Memory B cell (primary cell): ENCODE measurements at regions not wholly inside any gene's neighbourhood (a gene's known extent, or its start where the extent isn't known, plus 50 kb on each side); places are given as distances from the start of the nearest gene placed in this dataset.
A peak's percentile ranks its signal among the peaks of the same experiment; 100 is the strongest.
"Not testable (repeated sequence)": the region's sequence is repeated elsewhere in the genome, so short reads cannot be mapped to it uniquely, and the experiment has no call there.

Source experiments
- ATAC-seq: fragments of 150-1000 bp; cut with Tn5 transposase; 2 replicates; pipeline ENCODE4 v1.10.0; 2021; ENCODE audit warnings: low read depth, mild to moderate bottlenecking, moderate library complexity
- DNase-seq, 2 donors: peaks; one replicate each; pipeline ENCODE4 v3.0.0; 2022; ENCODE audit warnings: low spot score in 2 of 2
- H3K27ac Mint-ChIP-seq: one replicate; pipeline ENCODE4 v1.8.0; 2022; ENCODE audit warnings: mild to moderate bottlenecking, moderate library complexity, mixed read lengths
- H3K27me3 Mint-ChIP-seq: one replicate; pipeline ENCODE4 v1.8.0; 2022; ENCODE audit warnings: mixed read lengths
- H3K36me3 Mint-ChIP-seq: one replicate; pipeline ENCODE4 v1.8.0; 2022; ENCODE audit warnings: mild to moderate bottlenecking, mixed read lengths
- H3K4me1 Mint-ChIP-seq: one replicate; pipeline ENCODE4 v1.8.0; 2022; ENCODE audit warnings: mixed read lengths
- H3K4me3 Mint-ChIP-seq: one replicate; pipeline ENCODE4 v1.8.0; 2022; ENCODE audit warnings: mild to moderate bottlenecking, moderate library complexity, mixed read lengths
- H3K9me3 Mint-ChIP-seq: one replicate; pipeline ENCODE4 v1.8.0; 2022; ENCODE audit warnings: mixed read lengths

- H3K4me3 Mint-ChIP-seq: no peak overlapping the region
- DNase-seq (peak; percentile 1 to 13), ATAC-seq (peak; percentile 90)
- peak overlapping the region; percentile 36 for H3K27ac Mint-ChIP-seq
- H3K4me1 Mint-ChIP-seq: peaks cover 29% of the 10 kb centered on the region
- no peaks in the 10 kb centered on the region for H3K27me3 Mint-ChIP-seq
- H3K36me3 Mint-ChIP-seq: no peaks in the 10 kb centered on the region
- peaks cover 2% of the 10 kb centered on the region for H3K9me3 Mint-ChIP-seq
Observed at GRCh38 chr10:108631332-108631731, 1292.0 kb downstream of the XPNPEP1 start.

DNA sequence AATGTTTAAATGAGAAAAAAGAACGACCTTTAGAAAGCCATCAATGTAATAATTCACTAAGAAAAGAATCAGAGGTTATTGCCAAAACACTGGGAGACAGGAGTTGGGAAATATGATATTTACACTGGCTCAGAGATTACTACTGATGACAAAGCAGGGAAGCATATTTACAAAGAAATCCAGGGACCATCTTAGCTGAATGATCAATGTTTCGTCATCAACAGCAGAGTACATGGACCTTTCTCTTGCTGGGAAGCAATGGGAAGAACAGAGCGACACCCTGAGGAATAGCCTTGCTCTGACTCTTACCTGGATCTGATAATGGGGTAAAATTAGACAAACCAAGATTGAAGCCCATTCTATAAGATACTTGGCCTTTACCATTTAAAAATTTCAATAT lies 1293.5 kb downstream of the XPNPEP1 start:
- DNase-seq: no peak
- no peaks in the 10 kb centered on the region for H3K36me3 Mint-ChIP-seq

GRCh38 chr10:108624052-108624451 lies 1299.3 kb downstream of the XPNPEP1 start:
- Mint-ChIP-seq H3K27me3 (no peaks in the 10 kb centered on the region), H3K9me3 (no peaks in the 10 kb centered on the region), H3K36me3 (no peaks in the 10 kb centered on the region), H3K4me3 (no peak overlapping the region), H3K27ac (no peak overlapping the region), H3K4me1 (no peaks in the 10 kb centered on the region)
- ATAC-seq (no peak), DNase-seq (no peak)

More for the DNA sequence above, 1293.5 kb downstream of the XPNPEP1 start:
- Mint-ChIP-seq H3K27me3 (no peaks in the 10 kb centered on the region), H3K4me1 (peaks cover 29% of the 10 kb centered on the region), H3K4me3 (no peak overlapping the region), H3K9me3 (peaks cover 2% of the 10 kb centered on the region), H3K27ac (no peak overlapping the region)
- ATAC-seq: no peak

GRCh38 chr10:108620821-108621534 lies 1302.3 kb downstream of the XPNPEP1 start:
- Mint-ChIP-seq H3K4me3 (no peak overlapping the region), H3K4me1 (no peaks in the 10 kb centered on the region), H3K27ac (no peak overlapping the region), H3K9me3 (no peaks in the 10 kb centered on the region), H3K36me3 (no peaks in the 10 kb centered on the region), H3K27me3 (no peaks in the 10 kb centered on the region)
- DNase-seq (no peak), ATAC-seq (no peak)

DNA sequence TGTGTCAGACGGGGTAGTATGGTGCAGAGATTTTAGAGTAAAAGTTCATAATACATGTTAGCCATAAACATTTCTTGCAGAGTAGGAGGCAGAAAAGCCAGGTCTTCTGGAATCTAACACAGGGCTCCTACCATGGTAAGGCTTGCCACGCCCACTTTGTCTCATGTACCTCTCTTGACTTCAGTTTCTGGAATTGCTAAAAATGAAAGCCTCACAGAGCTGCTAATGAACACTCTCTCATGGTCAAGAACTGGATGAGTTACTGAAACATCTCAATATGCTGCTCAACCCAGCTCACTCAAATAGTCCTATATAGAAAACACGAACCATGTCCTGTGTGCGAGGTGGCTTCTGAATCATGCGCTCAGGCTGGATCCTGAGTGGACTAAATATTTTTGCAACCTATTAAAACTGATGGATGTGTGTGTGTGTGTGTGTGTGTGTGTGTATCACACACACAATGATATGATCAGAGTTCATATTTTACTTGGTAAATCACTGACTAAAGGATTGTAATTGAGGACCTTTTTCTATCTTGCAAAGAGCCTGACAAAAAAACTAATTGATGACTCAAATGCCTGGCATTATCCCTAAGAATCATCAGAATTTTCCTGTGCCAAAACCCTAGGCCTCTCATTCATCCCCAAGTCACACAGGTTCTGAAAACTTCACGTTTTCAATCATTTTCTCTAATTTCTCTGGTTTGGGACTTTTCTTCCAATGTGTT lies 1306.6 kb downstream of the XPNPEP1 start:
- no peak overlapping the region for H3K4me3 Mint-ChIP-seq
- no peaks in the 10 kb centered on the region for H3K27me3 Mint-ChIP-seq
- ATAC-seq (no peak), DNase-seq (no peak)
- H3K27ac Mint-ChIP-seq: no peak overlapping the region
- H3K36me3 Mint-ChIP-seq: no peaks in the 10 kb centered on the region
- no peaks in the 10 kb centered on the region for H3K4me1 Mint-ChIP-seq
- no peaks in the 10 kb centered on the region for H3K9me3 Mint-ChIP-seq

GRCh38 chr10:108615576-108616320 lies 1307.6 kb downstream of the XPNPEP1 start:
- H3K9me3 Mint-ChIP-seq: no peaks in the 10 kb centered on the region
- DNase-seq (no peak), ATAC-seq (no peak)
- no peak overlapping the region for H3K4me3 Mint-ChIP-seq
- H3K4me1 Mint-ChIP-seq: no peaks in the 10 kb centered on the region
- no peaks in the 10 kb centered on the region for H3K27me3 Mint-ChIP-seq
- no peaks in the 10 kb centered on the region for H3K36me3 Mint-ChIP-seq
- H3K27ac Mint-ChIP-seq: no peak overlapping the region

GRCh38 chr10:108612485-108612884 lies 1310.8 kb downstream of the XPNPEP1 start:
- no peak for ATAC-seq
- DNase-seq: no peak
- Mint-ChIP-seq H3K36me3 (peaks cover 1% of the 10 kb centered on the region), H3K4me1 (no peaks in the 10 kb centered on the region), H3K9me3 (peaks cover 2% of the 10 kb centered on the region), H3K27ac (no peak overlapping the region), H3K4me3 (no peak overlapping the region), H3K27me3 (no peaks in the 10 kb centered on the region)

GRCh38 chr10:108608860-108609259 lies 1314.5 kb downstream of the XPNPEP1 start:
- peaks cover 5% of the 10 kb centered on the region for H3K36me3 Mint-ChIP-seq
- DNase-seq (no peak), ATAC-seq (no peak)
- no peaks in the 10 kb centered on the region for H3K27me3 Mint-ChIP-seq
- peaks cover 4% of the 10 kb centered on the region for H3K9me3 Mint-ChIP-seq
- H3K4me3 Mint-ChIP-seq: no peak overlapping the region
- no peaks in the 10 kb centered on the region for H3K4me1 Mint-ChIP-seq
- no peak overlapping the region for H3K27ac Mint-ChIP-seq

- peaks cover 2% of the 10 kb centered on the region for H3K9me3 Mint-ChIP-seq
- peaks cover 2% of the 10 kb centered on the region for H3K36me3 Mint-ChIP-seq
- H3K4me1 Mint-ChIP-seq: peaks cover 2% of the 10 kb centered on the region
- ATAC-seq: no peak
- H3K4me3 Mint-ChIP-seq: no peak overlapping the region
- no peak for DNase-seq
- H3K27me3 Mint-ChIP-seq: no peaks in the 10 kb centered on the region
- no peak overlapping the region for H3K27ac Mint-ChIP-seq
Observed at GRCh38 chr10:108601851-108602250, 1321.5 kb downstream of the XPNPEP1 start.

DNA sequence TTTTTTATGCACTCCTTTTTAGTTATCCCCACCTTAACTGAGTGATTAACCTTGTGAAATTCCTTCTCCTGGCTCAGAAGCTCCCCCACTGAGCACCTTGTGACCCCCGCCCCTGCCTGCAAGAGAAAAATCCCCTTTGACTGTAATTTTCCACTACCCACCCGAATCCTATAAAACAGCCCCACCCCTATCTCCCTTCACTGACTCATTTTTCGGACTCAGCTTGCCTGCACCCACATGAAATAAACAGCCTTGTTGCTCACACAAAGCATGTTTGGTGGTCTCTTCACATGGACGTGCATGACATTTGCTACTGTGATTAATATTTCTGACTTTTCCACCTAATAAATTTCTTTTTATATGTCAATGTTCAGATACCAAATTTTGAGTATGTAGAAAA lies 1322.8 kb downstream of the XPNPEP1 start:
- not testable (repeated sequence) for ATAC-seq, H3K9me3 Mint-ChIP-seq, H3K4me3 Mint-ChIP-seq, H3K27ac Mint-ChIP-seq, H3K36me3 Mint-ChIP-seq, H3K4me1 Mint-ChIP-seq, H3K27me3 Mint-ChIP-seq, DNase-seq

DNA sequence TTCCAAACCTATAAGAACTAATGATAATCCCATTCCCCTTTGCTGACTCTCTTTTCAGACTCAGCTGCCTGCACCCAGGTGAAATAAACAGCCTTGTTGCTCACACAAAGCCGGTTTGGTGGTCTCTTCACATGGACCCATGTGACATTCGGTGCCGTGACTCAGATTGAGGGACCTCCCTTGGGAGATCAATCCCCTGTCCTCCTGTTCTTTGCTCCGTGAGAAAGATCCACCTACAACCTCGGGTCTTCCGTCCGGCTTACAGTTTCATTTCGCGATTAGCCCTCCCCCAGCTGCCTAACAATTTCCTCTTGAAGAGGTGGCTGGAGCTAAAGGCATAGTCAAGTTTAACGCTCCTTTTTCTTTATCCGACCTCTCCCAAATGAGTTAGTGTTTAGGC lies 1324.0 kb downstream of the XPNPEP1 start:
- not testable (repeated sequence) for ATAC-seq, H3K36me3 Mint-ChIP-seq, H3K27me3 Mint-ChIP-seq, H3K9me3 Mint-ChIP-seq, DNase-seq
- H3K4me1 Mint-ChIP-seq: peaks cover 11% of the 10 kb centered on the region
- H3K4me3 Mint-ChIP-seq: peak overlapping the region; percentile 78
- peak overlapping the region; percentile 59 for H3K27ac Mint-ChIP-seq

DNA sequence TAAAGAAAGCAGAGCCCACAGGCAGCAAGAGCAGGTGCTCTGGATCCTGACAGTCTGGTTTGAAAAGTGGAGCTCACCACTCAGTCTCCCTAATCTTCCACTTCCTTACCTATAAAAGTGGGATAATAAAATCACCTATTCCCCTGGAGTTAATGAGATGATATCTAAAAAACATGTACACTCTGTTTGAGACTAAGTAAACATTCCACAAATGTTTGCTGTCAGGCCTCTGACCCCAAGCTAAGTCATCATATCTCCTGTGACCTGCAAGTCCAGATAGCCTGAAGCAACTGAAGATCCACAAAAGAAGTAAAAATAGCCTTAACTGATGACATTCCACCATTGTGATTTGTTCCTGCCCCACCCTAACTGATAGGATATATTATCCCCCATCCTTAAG lies 1324.5 kb downstream of the XPNPEP1 start:
- Mint-ChIP-seq H3K4me1 (peaks cover 14% of the 10 kb centered on the region), H3K27me3 (no peaks in the 10 kb centered on the region), H3K9me3 (no peaks in the 10 kb centered on the region), H3K27ac (peak overlapping the region; percentile 59), H3K4me3 (peak overlapping the region; percentile 78), H3K36me3 (no peaks in the 10 kb centered on the region)
- ATAC-seq: no peak
- DNase-seq: no peak

DNA sequence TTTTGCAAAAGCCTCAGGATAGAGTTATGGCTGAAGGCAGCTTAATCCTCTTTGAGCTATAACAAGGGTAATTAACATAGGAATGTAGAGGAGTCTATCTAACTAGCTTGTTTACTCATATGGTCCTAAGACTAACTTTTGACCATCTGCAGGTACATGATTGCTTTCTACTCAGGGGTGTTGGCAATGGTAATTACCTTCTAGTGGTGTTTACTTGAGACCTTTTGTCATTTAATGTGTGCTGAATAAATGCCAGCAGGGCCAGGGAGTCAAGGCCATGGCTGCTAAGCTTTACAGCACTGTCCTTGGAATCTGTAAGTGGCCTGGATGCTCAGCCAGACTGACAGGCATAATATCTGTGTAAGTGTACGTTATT lies 1325.0 kb downstream of the XPNPEP1 start:
- Mint-ChIP-seq H3K27me3 (no peaks in the 10 kb centered on the region), H3K4me1 (peaks cover 14% of the 10 kb centered on the region), H3K36me3 (no peaks in the 10 kb centered on the region), H3K9me3 (no peaks in the 10 kb centered on the region), H3K27ac (no peak overlapping the region), H3K4me3 (no peak overlapping the region)
- DNase-seq (no peak), ATAC-seq (no peak)

DNA sequence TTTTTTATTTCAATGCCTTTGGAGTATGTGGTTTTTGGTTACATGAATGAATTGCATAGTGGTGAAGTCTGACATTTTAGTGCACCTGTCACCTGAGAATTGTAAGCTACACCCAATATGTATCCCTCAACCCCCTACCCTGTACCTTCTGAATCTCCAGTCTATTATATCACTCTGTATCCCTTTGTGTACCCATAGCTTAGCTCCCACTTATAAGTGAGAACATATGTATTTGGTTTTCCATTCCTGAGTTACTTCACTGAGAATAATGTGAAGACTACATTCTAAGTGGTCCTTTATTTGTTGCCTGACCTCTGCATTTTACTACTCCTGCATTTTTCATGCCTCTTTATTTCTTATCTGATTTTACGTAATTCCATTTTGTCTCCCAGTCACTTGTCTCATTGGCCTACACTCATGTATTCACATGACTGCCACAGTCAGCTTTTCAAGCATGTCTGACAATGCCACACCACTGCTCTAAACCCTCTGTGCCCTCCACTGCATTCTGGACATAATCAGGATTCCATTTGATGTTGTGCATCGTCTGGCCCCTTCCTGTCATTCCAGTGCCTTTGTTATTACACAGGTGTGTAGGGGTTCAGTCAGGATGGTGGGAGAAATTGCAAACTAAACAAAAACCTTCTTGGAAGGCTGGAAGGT lies 1325.5 kb downstream of the XPNPEP1 start:
- H3K9me3 Mint-ChIP-seq: no peaks in the 10 kb centered on the region
- DNase-seq (no peak), ATAC-seq (no peak)
- H3K36me3 Mint-ChIP-seq: no peaks in the 10 kb centered on the region
- H3K27me3 Mint-ChIP-seq: no peaks in the 10 kb centered on the region
- peaks cover 14% of the 10 kb centered on the region for H3K4me1 Mint-ChIP-seq
- H3K27ac Mint-ChIP-seq: no peak overlapping the region
- H3K4me3 Mint-ChIP-seq: no peak overlapping the region
